HG02610 (cell line): ENCODE measurements at regions not wholly inside any gene's neighbourhood (a gene's known extent, or its start where the extent isn't known, plus 50 kb on each side); places are given as distances from the start of the nearest gene placed in this dataset.

Source experiments
- ATAC-seq: cut with Tn5 transposase; IDR thresholded peaks from one replicate; pipeline ENCODE4 v1.9.1; 2021; ENCODE audit warnings: mild to moderate bottlenecking, moderate library complexity; ENCODE audit not compliant: unreplicated experiment

DNA sequence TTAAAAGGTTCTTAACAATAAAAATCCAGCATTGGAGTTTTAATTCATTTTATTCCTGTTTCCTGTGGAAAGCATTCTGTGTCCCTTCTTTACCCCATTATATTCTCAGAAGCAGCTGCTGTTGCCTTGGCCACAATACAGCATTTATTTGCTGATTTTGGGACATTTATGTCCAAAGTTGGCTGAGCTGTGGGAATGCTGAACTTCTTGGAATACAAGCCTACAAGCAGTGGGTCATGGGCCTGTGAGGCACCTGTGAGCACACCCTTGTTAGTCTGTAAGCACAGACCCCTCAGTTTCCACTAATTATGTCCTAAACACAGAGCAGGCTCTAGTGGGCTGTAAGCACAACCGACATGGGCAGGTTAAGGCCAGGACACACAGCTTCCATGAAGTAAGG is 122.2 kb upstream of the IGF1 start:
- no peak for ATAC-seq

DNA sequence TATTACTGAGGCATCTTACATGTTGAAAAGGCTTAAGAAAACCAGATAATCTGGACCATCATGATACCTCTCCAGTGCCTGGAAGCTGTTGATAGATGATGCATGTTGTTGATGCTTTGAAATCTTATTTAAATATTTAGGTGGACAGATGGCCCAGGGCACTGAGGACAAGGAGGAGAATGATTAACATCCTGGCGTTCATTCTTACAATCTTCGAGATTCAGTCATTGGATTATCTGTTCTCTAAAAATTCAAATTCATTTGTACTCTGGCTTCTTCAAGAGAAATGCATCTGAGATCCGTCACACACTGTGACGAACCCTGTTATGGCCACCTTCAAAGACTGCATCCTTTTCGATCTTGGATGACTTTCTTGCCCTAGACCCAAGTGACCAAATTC is 121.3 kb upstream of the IGF1 start:
- ATAC-seq: no peak

DNA sequence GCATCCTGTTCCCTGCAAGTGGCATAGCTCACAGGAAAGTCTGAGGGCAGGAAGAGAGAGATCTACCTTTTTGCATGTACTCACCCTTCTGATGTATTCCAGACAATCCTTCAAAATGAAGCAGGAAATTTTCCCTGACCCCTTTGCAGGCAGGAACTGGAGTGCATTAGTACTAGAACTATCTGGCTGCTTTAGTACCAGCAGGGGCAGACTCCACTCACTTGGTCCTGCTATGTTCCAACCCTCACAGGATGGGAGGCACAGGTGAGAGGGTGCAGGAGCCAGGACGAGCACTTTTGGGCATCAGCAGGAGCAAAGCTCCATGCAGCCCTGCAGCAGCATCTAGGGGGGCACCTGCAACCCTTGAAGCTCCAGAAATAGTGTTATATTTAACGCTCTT is 116.3 kb upstream of the IGF1 start:
- ATAC-seq: no peak

DNA sequence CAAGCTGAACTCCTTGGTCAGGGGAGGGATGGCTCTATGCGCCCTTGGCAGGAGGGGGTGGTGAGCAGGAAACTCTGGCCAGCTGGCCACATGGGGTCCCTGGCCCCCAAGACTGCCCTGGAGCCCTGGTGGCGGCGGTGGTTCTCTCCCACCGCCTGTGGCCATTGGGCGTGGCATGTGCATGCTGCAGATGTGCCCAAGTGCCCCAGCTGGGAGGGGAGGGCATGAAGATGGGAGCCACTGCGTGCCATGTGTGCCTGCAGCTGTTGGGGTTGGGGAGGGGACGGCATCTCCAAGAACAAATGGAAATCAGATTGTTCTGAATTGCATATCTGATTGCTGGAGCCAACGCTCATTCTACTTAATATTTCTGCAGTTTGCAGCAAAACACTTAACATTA is 115.7 kb upstream of the IGF1 start:
- no peak for ATAC-seq

DNA sequence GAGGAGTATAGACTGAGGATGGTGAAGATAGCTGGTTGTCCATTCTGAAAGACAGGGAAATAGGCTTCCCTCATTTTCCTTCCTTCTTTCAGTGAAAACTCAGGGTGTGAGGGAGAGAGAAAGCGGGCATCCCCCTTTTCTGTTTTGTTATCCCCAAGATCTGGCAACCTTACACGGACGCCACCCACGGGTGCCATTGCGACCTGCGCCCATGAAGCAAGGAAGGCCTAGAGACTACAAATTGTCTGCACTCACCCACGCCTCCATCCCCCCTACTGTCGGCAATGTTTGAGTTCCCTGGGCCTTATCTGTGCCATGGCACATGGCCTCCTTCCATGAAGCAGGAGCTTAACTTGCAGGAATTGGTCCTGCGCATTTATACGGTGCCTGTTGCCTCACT is 115.0 kb upstream of the IGF1 start:
- ATAC-seq: no peak

DNA sequence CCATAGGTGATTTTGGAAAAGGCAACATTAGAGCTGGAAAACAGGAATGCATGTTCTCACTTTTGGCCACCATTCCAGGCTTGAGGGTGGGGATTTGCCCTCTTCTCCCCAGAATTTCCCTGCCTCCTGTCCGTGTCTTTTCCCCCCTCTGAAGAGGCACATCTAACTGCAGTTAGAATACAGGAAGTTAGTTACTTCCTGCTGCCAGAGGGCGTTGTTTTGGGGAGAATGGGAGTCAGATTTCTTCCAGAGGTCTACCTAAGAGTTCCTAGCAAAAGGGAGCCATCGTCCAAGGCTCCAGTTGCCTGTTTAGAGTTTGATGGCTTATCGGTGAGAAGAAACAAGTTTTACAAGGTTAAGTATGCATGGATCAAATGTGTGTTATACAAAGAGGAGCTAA is 112.8 kb upstream of the IGF1 start:
- no peak for ATAC-seq

DNA sequence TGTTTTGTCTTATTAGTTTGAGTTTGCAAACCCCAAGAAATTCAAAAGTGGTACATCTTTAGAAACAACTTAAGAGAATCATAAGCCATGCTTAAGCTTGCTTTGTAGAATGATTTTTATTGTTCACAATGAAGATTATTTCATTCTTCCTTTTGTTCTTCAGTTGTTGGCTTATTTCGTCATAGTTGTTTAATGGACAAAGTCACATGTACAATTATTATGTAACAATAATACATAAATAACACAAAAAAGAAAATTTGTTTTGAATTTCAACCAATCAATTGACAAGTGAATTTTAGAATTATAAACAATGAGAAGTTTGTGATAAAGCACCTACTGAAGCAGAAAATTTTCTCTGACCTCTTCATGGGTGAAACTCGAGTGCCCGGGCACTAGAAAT is 111.8 kb upstream of the IGF1 start:
- ATAC-seq: no peak

DNA sequence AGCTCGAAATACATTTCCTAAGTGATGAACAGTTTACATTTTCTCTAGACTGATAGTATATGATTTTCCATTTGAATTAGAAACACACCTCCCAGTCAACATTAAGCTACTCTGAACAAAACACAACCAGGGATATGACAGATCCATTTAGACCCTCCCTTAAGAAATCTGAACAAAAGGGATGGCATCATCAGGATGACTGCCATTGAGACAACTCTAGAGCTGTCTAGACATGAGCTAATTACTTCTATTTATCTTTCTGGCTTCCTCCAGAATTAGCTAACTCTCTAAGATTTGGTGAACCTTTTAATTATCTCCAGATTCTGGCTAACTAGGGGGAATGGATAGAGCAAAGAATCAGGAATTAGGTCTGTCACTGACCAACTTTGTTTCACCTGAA is 92.9 kb upstream of the IGF1 start:
- no peak for ATAC-seq

DNA sequence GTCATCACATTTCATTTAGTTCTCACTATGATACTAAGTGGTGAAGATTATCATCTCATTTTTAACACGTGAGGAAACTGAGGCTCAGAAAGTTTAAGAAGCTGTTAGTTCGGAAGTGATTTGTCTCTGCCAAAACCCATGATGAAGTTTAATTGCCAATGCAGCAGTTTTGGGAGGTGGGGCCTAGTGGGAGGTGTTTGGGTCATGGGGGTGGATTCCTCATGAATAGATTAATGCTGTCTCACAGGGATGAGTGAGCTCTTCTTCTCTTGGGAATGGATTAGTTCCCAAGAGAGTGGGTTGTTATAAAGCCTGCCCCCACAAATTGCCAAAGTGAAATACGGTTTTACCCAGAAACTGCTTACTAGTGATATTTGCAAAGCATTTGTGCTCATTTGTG is 91.5 kb upstream of the IGF1 start:
- no peak for ATAC-seq

DNA sequence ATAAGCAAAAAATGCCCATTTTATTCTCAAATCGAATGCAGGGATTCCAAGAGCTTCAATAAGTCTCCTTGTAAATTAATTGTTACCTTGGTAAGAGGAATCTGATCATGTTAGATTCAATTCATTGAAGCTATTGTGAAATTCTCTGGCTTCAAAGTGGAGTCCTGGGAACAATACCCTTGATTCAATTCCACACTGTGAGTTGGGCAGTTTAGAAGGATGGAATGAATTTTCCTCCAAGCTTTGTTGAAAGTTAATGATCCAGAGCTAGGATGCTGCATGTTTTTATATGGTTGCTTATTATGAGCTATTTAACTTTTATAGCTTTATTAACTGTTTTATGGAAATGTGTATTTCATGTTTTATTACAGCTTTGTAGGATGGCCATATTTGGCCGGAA is 89.9 kb upstream of the IGF1 start:
- ATAC-seq: no peak

DNA sequence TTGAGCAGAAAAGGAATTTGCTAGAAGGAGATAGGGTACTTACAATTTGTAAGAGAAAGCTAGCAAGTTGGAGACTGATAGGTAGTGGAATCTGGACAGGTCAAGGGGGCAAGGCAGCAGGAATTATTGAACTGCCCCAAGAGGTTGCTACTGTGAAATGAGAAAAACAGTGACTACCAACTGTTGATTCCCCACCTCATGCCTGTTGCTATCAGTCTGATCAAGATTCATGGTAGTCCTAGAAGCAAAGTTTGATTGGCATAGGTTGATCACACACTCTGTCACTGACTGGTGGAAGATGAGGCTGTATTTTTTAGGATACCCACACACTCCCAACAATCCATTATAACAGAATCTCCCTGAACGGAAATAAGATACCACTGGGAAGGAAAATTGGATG is 89.4 kb upstream of the IGF1 start:
- no peak for ATAC-seq

DNA sequence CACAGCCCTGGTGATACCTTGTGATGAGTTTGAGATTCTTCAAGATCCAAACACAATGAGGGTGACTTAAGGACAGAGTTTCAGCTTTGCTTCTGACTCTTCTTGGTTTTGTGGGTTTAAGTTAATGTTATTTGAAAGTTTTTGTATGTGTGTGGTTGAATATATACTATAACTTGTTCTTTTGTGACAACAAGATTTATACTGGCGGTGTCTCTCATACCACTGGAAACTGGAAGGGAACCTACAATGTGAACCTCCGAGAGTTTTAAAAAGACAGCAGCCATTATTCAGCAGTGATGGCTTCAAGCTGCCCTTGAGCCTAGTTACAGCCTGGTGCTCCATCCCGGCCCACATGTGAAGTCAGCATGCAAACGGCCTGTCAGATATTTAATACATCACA is 87.9 kb upstream of the IGF1 start:
- ATAC-seq: no peak

DNA sequence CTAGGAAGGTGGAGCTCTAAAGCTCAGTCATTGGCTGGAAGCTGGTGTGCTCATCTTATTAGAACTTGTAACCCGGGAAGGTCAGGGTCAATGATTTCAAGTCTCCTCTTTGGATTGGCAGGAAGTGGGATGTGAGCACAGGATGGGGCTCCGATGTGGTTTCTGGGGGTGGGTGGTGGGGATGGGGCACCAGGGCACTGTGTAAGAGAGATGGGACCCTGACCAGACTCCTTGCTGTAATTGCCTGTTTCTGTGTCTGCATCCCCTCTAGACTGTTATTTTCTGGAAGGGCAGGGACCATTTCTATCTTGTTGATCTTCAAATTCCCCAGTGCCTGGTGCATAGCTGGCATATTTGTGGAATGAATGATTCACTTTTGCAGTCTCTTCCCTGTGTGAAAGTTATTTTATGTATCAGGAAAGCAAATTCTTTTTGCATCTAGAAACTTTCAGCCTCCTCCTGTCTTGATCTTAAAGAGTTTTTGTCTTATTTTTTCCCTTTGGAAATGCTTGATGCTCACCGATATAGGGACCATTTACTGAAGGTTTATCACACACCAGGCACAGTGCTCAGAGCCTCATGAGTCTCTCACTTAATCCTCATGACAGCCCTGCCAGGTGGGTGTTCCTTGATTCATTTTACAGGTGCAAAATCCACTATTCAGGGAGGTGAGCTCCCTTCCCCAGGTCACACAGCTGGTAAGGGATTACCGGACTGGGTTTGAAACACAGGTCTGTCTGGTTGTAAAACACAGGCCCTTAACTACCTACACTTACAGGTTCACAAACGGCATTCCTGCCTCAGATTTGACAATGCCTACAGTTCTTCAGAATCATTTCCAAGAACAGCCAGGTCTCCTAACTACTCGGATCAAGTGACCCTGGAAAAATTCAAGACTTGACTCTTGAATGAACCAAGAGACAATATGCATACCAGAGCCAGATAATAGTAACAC is 86.9 kb upstream of the IGF1 start:
- no peak for ATAC-seq

DNA sequence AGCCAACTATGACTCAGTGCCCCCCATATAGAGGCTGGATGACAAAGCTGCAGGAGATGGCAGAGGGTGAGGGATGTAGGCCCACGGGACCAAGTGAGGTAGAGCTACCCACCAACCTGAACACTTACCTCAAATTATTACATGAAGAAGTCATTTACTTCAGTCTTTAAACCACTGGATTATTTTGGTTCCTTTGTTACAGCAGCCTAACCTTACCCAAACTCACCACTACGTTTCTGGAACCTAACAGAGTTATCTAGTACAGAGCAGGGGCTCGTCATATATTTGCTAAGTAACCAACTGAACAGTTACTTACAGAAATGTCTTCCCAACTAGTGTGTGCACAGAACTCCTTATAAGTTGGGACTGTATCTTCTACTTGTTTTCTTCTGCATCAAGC is 85.2 kb upstream of the IGF1 start:
- no peak for ATAC-seq

DNA sequence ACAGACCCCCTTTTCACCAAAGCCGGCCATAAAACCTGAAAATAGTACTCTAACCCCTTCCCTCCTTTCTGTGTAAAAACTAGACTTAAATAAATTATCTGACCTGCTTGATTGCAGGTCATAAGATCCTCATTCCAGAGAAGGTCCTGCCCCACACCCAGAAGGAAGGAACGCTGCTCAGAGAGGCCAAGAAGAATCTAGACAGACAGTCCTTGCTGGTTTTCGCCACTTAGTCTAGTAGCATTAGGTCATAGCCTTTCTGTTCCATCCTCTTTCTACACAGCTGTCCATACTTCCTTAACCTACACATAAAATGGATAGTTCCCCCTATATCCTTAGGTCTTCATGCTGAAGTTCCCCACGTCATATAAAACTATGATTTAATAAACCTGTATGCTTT is 83.7 kb upstream of the IGF1 start:
- ATAC-seq: no peak

DNA sequence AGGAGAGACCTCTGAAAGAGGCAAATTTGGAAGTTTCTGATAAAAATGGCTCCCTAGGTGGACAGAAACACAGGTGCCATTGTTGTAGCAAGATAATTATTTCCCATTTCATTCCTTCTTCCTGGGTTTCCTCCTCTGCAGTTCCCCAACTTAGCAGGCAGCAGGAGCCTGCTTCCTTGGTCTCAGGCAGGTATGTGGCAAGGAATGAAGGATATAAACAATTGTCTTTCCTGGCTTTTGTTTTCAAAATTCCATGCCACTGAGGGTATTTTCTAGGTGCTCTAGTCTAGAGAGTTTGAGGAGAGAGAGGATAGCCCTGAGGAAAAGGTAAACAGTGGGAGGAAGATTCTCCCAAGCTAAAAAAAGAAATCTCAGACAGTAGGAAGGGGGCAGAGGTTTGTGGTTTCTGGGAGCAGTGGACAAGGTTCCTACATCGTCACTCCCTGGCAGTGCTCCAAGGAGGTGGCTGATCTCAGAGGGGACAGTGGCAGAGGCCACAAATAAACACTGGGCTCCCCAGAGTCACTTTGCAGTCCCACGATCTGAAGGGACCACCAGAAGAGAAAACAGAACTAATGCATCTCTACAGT is 82.6 kb upstream of the IGF1 start:
- no peak for ATAC-seq

DNA sequence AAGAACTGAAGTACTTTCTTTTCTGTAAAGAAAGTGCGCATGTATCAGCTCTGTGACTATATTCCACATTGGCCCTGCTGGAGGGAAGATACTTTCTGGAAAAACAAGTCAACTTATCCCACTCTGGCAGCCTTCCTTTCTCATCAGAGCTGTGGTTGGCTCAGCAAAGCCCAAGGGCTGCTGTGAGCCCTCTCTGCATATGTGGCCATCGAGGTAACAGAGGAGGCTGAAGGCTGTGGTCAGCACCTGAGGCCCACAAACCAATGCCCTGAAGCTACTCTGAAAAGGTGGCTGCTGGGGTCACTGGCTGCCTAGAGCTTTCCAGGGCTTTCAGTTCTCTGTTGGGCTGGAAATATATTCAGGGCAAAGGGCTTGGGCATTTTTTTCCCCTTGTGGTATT is 70.8 kb upstream of the IGF1 start:
- no peak for ATAC-seq

DNA sequence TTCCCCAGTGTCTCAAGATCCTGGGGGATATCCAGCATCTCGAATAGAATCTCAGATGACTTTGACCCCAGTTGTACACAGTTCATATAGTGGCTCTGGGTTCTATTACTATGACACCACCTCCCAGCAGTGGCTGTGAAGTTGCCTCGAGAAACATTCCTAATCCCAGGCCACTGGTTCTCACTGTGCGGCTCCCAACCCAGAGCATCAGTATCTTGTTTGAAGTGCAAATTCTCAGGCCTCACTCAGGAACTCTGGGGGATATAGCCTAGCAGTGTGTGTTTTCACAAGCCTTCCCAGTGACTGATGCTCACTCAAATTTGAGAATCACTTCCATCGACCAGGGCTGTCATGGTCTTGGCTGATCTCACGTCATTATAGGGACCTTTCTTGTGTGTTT is 69.3 kb upstream of the IGF1 start:
- no peak for ATAC-seq

DNA sequence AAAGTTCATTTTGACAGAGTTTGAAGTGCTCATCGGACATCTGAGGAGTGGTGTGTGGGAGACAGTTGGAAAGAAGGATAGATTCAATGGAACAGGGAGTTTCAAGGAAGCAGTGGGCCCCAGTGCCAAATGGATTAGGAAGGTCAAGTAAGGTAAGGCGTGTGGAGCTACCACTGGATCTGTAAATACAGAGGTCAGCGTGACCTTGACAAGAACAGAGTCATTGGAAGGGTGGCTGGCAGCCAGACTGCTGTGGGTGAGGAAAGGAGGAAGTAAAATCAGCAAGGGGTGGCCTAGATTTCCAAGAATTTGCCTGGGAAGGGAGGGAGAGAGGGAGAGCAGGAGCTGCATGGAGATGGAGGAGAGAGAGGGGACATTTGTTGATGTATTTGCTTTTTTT is 68.2 kb upstream of the IGF1 start:
- no peak for ATAC-seq

DNA sequence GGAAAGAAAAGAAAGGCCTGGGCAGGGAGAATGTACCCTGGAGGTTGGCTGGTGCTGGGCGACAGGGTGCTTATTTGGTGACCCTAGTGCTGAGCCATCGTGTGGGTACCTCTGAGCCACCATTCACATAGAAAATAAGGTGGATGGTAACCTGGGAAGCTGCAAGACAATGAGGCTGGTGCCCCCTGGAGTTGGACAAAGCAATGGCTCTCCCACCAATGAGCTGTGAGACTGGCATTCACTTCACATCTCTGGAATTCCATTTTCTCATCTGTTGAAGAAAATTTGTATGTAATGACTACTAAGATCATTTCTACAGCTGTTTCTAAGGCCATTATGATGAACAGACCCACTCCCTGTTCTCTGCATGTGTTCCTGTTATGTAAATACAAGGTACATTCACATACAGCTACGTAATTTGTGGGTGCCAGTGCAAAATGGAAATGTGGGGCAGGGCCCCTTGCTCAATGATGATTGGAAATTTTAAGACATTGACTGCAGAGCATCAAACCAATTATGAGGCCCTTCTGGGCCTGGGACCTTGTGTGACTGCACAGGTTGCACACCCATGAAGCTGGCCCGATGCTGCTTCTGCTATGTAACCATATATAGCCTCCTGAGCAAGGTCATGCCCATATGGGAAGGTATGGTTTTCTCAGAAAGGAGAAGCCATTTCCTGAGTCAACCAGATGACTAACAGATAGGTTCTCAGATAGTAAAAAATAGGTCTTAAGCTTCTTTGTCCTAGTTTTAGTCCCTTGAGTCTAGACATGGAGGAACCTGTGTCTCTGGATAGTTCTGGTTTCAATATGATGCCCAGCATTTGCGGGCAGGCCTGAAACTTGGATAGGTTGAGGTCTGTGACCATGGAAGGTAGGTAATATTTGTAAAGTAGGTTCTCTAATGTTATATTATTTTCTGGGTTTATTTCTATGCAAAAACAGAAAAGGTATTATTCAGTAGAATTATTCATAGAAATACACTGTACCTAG is 63.4 kb upstream of the IGF1 start:
- ATAC-seq: peak; percentile 49

DNA sequence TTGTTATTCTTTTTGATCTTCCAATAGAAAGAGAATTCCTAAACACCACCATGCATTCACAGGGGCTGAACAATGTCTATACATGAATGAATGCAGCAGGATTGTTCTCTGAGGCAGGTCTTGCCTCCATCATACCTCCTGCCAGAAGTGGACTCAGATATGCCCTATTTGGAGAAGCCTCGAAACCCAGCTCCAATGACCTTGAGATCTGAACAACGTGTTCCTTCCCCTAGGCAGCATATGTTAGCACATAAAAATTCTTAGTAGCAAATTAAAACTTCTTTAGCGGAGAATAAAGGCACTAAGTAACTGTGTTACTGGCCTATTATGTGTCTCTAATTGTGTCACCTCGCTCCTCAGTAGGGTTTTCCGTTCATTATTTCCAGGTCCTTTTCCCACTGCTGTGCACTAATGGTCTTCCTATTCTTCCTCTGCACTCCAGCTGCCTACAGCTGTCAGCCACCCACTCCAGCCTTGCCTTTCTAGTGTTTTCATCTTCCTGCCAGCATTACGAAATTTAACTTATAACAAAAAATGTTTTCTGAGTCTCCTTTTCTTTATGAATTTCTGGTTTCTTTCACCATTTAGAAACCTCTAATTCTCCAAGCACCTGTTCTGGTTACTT is 62.6 kb upstream of the IGF1 start:
- no peak for ATAC-seq
